Spinal cord (tissue), 9 donors: ENCODE measurements at regions not wholly inside any gene's neighbourhood (a gene's known extent, or its start where the extent isn't known, plus 50 kb on each side); places are given as distances from the start of the nearest gene placed in this dataset.
"Not testable (repeated sequence)": the region's sequence is repeated elsewhere in the genome, so short reads cannot be mapped to it uniquely, and the experiment has no call there.

ENCODE experiments used
- DNase-seq, 6 donors: peaks; one replicate each; pipeline versions ENCODE4 v3.0.0 to v3.0.0-alpha.2; 2013 to 2015; ENCODE audit warnings: low spot score in 6 of 6, low read depth in 4 of 6
- H3K27ac ChIP-seq: one replicate; pipeline ENCODE4 v1.5.1; 2013; ENCODE audit warnings: low read depth, low read length, control low read depth
- H3K27me3 ChIP-seq: one replicate; pipeline ENCODE4 v1.6.1; 2013; ENCODE audit warnings: low read length; ENCODE audit not compliant: control insufficient read depth, insufficient read depth
- H3K36me3 ChIP-seq: one replicate; pipeline ENCODE4 v1.6.1; 2013; ENCODE audit warnings: low read length; ENCODE audit not compliant: control insufficient read depth, insufficient read depth
- H3K4me1 ChIP-seq: one replicate; pipeline ENCODE4 v1.6.1; 2013; ENCODE audit warnings: low read length; ENCODE audit not compliant: control insufficient read depth, insufficient read depth
- H3K4me3 ChIP-seq: one replicate; pipeline ENCODE4 v1.5.1; 2013; ENCODE audit warnings: low read depth, low read length, control low read depth
- H3K9me3 ChIP-seq: one replicate; pipeline ENCODE4 v1.6.1; 2013; ENCODE audit warnings: low read length; ENCODE audit not compliant: control insufficient read depth, insufficient read depth
- WGBS: methylation state at CpG from one replicate; pipeline ENCODE4 v1.1.5; 2013; ENCODE audit warnings: missing lambda C conversion rate; ENCODE audit not compliant: insufficient coverage; 5-methylcytosine and 5-hydroxymethylcytosine counted together
- donor health status: healthy.

GRCh38 chr9:97220894-97221477, 86.5 kb upstream of the CCDC180 start:
- peaks cover 21% of the 10 kb centered on the region for H3K27me3 ChIP-seq
- peak in 1 of 6 donors; percentile 32 for DNase-seq
- no peaks in the 10 kb centered on the region for H3K9me3 ChIP-seq
- peaks cover 18% of the 10 kb centered on the region for H3K4me1 ChIP-seq
- no peaks in the 10 kb centered on the region for H3K36me3 ChIP-seq
- WGBS: under 1% methylated on average over 44 of the region's 44 CpGs
- H3K27ac ChIP-seq: no peak overlapping the region
- peak overlapping the region; percentile 35 for H3K4me3 ChIP-seq

- not testable (repeated sequence) for H3K9me3 ChIP-seq, H3K27ac ChIP-seq, DNase-seq, H3K36me3 ChIP-seq, H3K4me3 ChIP-seq
- peaks cover 21% of the 10 kb centered on the region for H3K27me3 ChIP-seq
- no CpG with 5 or more reads among the region's 3 CpGs for WGBS
- H3K4me1 ChIP-seq: peaks cover 18% of the 10 kb centered on the region
Observed at GRCh38 chr9:97220396-97220795, 87.1 kb upstream of the CCDC180 start.

GRCh38 chr9:97219443-97220140, 87.9 kb upstream of the CCDC180 start:
- H3K27me3 ChIP-seq: peaks cover 21% of the 10 kb centered on the region
- peaks cover 18% of the 10 kb centered on the region for H3K4me1 ChIP-seq
- not testable (repeated sequence) for H3K27ac ChIP-seq, H3K9me3 ChIP-seq, H3K36me3 ChIP-seq, DNase-seq, H3K4me3 ChIP-seq
- WGBS: no CpG with 5 or more reads among the region's 12 CpGs

GRCh38 chr9:97215127-97215526, 92.3 kb upstream of the CCDC180 start:
- 89% methylated on average over 4 of the region's 10 CpGs for WGBS
- H3K9me3 ChIP-seq, H3K4me3 ChIP-seq, H3K36me3 ChIP-seq, H3K27me3 ChIP-seq, DNase-seq, H3K4me1 ChIP-seq, H3K27ac ChIP-seq: not testable (repeated sequence)

GRCh38 chr9:97214556-97214955, 92.9 kb upstream of the CCDC180 start:
- 84% methylated on average over 4 of the region's 6 CpGs for WGBS
- H3K27ac ChIP-seq, H3K27me3 ChIP-seq, H3K9me3 ChIP-seq, H3K4me3 ChIP-seq, H3K4me1 ChIP-seq, DNase-seq, H3K36me3 ChIP-seq: not testable (repeated sequence)

GRCh38 chr9:97199683-97200082, 107.8 kb upstream of the CCDC180 start:
- 100% methylated on average over 1 of the region's 20 CpGs for WGBS
- H3K27ac ChIP-seq: not testable (repeated sequence)

GRCh38 chr9:97193767-97194166, 113.7 kb upstream of the CCDC180 start:
- WGBS: 77% methylated on average over 2 of the region's 4 CpGs
- H3K27me3 ChIP-seq, H3K4me1 ChIP-seq, H3K36me3 ChIP-seq, H3K9me3 ChIP-seq, H3K27ac ChIP-seq, H3K4me3 ChIP-seq, DNase-seq: not testable (repeated sequence)

More at GRCh38 chr9:97199683-97200082, 107.8 kb upstream of the CCDC180 start:
- not testable (repeated sequence) for H3K9me3 ChIP-seq, DNase-seq, H3K27me3 ChIP-seq, H3K4me1 ChIP-seq, H3K36me3 ChIP-seq, H3K4me3 ChIP-seq

GRCh38 chr9:97188545-97188944, 118.9 kb upstream of the CCDC180 start:
- no peaks in the 10 kb centered on the region for H3K36me3 ChIP-seq
- H3K9me3 ChIP-seq: no peaks in the 10 kb centered on the region
- no peak overlapping the region for H3K27ac ChIP-seq
- peak in 1 of 6 donors; percentile 3 for DNase-seq
- no peak overlapping the region for H3K4me3 ChIP-seq
- 40% methylated on average over 1 of the region's 3 CpGs for WGBS
- no peaks in the 10 kb centered on the region for H3K4me1 ChIP-seq
- no peaks in the 10 kb centered on the region for H3K27me3 ChIP-seq

GRCh38 chr9:97187706-97188105, 119.8 kb upstream of the CCDC180 start:
- DNase-seq, H3K9me3 ChIP-seq, H3K4me3 ChIP-seq, H3K27me3 ChIP-seq, H3K27ac ChIP-seq, H3K36me3 ChIP-seq, H3K4me1 ChIP-seq: not testable (repeated sequence)
- no CpG with 5 or more reads among the region's 1 CpG for whole genome bisulfite sequencing

GRCh38 chr9:97186493-97186892, 121.0 kb upstream of the CCDC180 start:
- no peaks in the 10 kb centered on the region for H3K4me1 ChIP-seq
- WGBS: no CpG with 5 or more reads among the region's 1 CpG
- DNase-seq: peak in 1 of 6 donors; percentile 13

More at GRCh38 chr9:97186493-97186892, 121.0 kb upstream of the CCDC180 start:
- Histone ChIP-seq H3K36me3 (no peaks in the 10 kb centered on the region), H3K27me3 (no peaks in the 10 kb centered on the region), H3K9me3 (no peaks in the 10 kb centered on the region), H3K27ac (no peak overlapping the region), H3K4me3 (no peak overlapping the region)
